Stimulated activated CD8-positive, alpha-beta memory T cell treated with anti-CD3 and anti-CD28 coated beads, Interleukin-2, amount 100 ng/mL, for 1 hour (primary cell): ENCODE measurements at regions not wholly inside any gene's neighbourhood (a gene's known extent, or its start where the extent isn't known, plus 50 kb on each side); places are given as distances from the start of the nearest gene placed in this dataset.

ENCODE experiments used
- DNase-seq, 2 donors: peaks; one replicate each; pipeline ENCODE4 v3.0.0-alpha.2; 2020; ENCODE audit warnings: low read depth in 2 of 2

DNA sequence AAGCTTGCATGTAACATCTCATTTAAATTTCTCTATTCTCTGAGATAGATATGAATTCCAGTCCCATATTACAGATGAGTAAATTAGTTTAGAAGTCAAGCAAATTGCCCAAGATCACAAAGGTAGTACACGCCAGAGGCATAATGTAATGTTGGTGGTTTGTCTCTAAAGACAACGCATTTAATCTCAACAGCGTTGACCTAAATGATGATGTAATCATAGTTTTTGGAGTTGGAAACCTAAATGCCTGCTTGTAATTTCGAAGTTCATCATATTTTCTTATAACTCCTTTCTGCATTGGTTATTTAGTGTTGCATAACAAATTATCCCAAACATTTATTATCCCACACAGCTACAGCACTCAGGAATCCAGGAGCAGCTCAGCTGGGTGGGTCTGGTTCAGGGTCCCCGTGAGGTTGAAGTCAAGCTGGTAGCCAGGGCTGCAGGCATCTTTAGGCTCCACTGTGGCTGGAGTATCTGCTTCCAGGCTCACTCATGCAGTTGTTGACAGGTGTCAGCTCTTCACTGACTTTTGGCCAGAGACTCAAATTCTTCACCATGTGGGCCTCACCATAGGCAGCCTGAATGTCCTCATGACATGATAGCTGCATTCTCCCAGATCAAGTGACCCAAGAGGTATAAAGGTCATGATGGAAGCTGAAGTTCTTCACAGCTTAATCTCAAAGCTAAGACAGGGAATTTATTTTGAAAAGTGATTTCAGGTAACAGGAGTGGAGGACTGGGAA, 122.0 kb upstream of the SPTLC3 start:
- DNase-seq = no peak

DNA sequence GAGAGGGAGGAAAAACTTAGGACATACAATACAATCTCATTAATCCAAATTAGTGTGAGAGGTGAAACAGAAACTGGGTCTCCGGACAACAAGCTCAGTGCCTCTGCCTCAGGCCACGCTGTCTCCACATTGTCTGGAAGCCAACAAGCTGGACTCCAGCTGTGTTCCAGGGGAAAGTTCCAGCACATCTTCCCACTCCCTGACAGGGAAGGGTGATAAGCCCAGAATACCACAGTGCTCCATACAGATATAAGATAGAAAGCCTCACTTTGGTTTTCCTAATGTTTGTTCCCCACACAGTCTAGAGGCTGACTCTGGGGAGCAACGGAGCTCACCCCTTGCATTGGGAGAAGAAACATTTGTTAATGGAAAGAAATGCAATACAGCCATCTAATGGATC, 117.1 kb upstream of the SPTLC3 start:
- DNase-seq = no peak

DNA sequence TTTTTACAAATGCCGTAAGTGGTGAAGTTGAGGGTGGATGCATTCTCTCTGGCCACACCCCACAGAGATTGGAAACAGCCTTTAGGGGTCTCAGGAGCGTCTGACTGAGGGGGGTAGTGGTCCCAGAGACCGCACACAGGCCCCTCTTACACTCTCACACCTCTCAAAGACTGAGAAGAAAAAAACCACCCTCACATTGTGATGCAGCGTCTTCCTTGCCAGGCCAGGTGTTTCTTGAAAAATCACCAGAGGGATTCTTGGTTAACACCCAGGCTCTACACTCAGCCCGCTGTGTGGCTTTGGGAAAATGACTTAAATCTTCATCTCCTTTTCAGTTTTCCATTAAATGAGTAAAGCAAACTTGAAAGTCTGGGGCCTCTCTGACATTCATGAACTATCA, 115.8 kb upstream of the SPTLC3 start:
- DNase-seq = no peak

DNA sequence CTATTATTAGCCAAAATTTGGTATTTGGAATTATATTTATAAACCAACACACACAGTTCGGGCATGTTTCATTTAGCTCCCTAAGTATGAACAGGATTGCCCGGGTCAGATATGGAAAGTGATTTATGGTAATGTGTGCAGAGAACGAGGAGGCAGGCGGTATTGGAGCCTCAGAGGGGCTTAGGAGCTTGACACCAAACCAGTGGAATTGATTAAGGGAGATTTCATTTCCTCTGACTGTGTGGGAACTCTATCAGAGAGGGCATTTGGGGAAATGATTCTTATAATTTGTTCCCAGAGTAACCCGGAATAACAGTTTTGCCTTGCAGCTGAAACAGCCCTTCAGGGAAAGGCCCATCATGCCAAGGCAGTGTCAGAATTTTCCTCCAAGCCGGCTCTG, 115.1 kb upstream of the SPTLC3 start:
- no peak for DNase-seq

DNA sequence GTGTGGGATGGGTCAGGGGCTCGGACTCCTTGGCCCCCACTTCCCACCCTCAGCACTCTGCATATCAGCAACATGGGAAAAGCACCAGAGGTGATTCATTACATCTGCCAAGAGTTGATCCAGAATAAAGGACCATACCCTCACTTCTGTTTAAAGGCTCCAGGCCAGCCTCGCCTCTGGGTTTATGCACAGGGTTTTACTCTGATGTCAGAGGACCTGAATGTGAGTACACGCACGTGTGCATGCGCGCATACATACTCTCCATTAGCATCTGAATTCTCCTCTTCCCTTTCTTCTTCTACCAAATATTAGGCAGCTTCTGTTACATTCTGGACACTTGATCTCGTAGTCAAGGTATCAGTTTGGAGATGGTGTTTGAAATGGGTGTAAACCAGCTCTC, 114.7 kb upstream of the SPTLC3 start:
- no peak for DNase-seq

DNA sequence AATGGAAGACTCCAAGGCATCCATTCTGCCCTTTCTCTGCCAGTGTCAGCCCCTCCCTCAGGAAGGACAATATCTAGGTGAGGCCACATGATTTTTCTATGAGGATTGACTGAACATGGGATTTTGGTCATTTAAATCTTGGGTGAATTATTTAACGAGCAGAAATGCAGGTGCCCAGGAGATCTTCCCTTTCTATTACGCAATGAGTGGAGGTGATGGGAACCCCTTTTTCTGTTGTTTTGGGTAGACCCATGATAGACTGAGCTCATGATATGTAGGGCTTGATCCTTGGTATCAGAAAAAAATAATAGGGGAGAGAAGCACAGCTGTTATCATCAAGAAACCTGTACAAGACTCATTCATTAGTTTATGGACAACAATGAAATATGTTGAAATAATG, 112.6 kb upstream of the SPTLC3 start:
- no peak for DNase-seq

DNA sequence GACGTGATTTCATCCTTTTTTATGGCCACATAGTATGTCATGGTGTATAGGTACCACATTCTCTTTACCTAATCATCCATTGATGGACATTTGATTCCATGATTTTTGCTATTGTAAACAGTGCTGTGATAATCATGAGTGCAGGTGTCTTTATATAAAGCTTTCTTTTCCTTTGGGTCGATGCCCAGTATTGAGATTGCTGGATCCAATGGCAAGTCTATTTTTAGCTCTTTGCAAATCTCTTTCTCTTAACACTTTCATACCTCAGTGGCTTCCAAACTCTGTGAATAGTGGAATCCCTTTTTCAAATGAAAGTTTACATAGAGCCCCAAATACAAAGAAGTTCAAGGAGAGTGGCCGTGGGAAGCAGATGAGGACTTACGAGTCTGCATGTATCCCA, 105.8 kb upstream of the SPTLC3 start:
- no peak for DNase-seq

DNA sequence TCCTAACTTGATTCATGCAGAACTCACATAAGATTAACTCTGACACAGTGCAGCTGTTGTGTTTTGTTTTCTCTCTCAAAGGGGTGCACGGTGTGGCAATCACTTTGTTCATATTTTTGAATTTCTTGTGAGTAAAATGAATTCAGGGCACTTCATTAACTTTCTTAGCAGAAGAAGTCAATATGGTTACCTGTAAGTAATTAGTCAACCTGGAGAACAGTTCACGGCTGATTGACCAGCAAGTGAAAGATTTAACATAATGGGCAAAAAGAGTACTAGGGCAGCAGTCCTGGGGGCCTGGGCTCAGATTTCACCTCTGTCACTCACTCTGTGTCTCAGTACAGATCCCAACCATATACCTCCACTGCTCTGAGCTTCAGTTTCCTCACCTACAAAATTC, 102.4 kb upstream of the SPTLC3 start:
- no peak for DNase-seq

DNA sequence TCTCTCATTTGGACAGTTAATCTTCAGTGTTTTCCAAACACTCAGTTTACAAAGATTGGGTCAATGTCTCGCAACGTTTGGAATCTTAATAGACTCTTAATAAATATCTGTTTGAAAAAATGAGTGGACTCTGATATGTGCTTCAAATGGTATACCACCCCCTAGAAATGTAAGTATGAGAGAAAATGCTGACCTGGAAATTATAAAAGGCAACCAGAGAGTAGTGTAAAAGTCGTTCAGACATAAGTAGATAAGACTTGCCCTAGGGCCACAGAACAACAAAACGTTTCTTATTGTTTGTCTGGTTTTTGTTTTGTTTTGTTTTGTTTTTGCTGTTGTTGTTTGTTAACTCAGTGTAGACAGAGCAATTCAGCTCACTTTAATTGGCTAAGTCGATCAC, 97.4 kb upstream of the SPTLC3 start:
- DNase-seq = no peak

DNA sequence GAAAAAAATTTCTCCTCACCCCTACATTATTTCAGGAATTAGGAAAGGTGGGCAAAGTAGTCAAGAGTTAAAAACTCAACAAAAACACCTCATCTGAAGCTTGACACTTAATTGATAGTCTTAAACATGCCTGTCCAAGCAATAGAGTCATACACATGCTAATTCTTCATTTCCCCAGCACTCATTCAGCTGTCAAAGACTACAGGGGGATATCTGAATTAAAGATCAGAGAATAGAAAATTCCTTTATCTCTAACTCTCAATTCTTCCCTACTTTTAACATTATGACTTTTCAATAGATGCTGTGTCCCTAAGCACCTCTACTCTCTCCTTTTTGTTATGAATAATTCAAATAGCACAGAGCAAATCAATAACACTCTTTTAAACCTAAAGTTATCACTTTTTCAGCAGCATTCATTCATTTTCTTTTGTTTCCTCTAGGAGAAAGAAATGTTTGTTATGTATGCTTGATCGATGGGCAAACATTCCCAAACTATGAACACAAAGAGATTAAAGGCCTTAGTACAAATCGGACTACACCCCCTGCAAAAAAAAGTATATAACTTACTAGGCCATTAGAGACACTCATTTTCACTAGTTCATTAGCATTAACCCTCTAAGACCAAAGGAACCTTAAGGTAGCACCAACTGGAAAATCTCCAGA, 94.9 kb upstream of the SPTLC3 start:
- no peak for DNase-seq

DNA sequence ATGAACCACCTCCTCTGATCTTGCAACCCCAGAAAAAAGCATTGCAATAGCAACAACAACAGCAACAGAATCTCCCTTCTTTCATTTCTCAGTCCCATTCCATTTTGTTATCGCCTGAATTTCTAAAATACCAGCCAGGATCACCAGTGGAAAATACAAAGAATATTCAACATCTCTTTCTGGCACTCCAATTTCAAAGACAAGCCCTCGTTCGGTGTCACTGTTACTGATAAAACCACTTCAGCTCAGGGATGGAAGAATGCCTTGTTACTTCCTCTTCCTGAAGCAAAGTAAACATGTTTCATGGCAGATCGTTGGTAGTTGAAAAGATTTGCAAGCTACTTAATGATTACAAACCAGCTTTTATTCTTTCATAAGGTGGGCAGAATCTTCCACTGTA, 94.0 kb upstream of the SPTLC3 start:
- DNase-seq = no peak

DNA sequence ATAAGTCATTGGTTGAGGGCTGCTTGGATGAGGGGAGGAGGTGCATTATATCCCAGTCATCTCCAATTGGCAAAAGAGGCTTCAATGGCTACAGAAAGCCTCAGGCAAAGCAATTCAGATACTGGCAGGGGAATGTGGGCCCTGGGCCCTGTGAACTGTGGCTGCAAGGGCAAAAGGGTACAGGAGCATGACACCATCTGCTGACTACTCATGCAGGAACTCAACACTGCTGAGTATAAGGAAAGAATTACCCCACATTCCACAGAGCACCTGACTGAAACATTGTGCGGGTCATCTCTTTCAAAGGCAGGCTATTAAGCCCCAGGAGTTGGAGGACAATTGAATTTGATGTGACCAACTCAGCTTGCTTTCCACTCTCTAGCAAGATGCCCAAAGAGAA, 92.1 kb upstream of the SPTLC3 start:
- DNase-seq = no peak

DNA sequence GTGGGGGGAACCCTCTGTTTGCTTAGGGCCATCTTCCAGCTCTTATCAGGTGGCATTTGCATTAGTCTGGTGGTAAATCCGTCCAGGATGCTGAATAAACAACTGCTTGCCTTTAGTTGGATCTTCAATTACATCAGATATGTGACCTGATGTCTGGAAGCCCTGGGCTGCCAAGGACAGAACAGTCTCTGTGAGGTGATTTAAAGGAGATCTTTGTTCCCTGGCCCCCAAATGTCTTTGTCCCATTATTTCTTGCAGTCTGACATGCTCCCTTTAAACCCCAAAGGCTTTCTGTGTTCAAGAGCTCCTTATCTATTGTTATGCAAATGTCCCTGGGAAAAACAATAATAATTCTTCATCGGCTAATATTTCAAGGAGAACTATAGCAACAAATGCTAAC, 84.6 kb upstream of the SPTLC3 start:
- DNase-seq = no peak

DNA sequence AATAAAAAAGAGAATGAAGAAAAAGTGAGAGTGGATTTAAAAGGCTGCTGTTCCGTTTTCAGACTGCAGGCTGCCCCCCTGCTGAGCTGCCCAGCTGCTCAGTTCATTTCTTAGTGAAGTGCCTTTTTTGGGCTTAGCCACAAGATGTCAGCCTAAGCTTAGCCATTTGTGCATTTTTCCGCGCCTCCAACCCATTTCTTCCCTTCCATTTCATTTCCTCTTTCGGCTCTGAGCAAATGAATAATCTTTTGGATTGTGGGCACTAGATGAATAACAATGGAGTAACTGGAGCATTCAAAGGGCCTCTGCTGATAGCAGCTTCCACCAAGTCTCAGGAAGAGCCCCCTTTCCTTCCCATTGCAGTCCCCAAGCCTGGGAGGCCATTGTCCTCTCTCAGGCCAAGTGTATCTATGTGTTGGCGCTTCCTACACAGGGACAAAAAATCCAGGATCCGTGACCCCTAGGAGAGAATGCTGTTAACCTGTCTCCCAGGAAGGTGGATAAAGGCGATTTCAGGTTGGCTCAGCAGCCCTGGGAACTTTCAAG, 83.5 kb upstream of the SPTLC3 start:
- DNase-seq = peak in 1 of 2 donors; percentile 4

DNA sequence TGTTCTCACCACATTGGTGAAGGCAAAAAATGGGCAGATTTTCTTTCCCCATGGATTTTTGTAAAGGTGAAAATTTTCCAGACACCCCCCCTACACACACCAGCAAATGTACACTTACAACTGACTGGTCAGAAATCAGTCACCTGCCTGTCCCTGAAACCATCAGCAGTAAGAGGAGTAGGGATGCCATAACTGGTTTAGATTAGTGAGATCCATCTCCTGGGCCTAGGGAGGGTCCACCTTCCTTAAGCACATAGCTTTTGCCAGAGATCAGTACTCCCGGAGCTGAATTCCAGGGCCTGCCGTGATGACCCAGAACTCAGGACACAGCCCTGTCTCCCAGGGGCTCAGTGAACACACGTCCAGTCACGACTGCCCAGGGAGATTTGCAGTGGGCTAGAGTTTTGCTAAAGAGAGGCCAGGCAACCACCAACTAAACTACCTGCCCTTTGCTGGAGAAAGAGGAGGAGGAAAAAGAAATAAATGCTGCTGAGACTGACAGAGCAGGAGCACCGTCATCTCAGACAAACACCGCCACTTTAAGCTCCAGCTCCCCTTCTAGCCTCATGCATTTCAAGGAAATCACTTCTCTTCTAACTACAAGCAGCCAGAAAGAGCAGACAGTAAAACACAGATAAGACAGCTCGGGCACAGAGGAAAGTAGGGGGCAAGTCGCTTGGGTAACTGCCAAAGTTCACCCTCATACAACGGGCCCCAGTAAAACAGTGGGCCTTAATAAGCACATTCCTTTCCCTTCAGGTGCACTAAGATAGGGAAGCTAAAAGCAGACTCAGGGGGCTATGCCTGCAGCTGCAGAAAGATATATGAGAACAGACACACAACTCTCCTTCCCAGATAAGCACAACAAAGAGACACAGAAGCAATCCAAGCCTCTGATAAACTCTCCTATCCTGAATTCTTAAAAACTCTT, 82.6 kb upstream of the SPTLC3 start:
- no peak for DNase-seq

DNA sequence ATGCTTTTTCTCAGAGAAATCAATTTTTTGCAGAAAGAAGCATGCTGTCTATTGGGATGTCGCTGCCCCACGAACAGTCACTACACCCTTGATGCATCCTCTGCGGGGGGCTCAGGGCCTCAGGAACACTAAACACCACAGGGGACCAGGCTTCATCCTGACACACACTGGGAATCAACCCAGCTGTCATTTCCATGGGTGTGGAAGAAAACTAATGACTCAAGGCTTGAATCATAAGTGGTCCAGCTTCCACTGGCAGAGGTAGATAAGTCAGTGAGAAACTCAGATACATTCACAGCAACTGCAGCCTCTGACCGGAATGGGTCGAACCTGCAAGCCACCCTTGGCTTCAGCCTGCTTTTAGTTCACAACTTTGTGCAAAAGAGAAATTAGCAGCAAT, 81.3 kb upstream of the SPTLC3 start:
- DNase-seq = no peak

DNA sequence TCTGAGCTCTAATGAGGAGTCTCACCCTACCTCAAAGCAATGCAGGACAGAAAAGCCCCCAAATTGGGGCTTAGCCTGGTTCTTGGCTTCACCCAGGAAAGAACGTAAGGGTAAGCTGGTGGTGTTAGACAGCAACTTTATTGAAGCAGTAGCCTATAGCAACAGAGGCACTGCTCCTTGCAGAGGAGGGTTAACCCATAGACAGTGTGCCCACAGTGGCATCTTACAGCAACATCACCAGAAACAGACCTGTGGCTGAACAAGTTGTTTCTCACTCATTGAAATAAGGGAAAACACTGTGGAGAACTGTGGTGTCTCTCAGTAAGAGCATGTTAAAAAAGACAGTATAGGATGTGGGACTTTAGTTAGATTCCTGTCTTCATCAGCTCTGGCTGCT, 80.4 kb upstream of the SPTLC3 start:
- DNase-seq = no peak

DNA sequence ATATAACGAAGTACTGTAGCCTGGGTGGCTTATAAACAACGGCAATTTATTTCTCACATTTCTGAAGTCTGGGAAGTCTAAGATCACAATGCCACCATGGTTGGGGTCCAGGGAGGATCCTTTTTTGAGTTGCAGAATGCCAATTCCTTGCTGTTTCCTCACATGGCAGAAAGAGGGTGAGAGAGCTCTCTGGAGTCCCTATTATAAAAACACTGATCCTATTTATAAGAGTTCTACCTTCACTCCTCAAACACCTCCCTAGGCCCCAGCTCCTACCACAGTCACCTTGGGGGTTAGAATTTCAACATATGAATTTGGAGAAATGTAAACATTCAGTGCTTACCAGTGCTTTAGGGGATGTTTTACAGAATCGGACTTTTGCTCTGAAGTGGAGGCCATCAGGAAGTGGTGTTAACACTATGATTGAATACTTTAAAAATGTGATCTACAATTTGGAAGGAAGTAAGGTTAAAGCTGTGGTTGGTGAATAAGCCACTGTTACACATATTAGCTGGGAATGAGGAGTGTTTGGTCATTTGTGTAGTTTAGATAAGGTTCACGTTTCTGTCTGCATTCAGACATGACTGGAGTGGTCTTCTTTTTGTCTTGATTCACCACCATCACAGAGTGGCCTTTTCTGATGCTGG, 79.9 kb upstream of the SPTLC3 start:
- DNase-seq = no peak

DNA sequence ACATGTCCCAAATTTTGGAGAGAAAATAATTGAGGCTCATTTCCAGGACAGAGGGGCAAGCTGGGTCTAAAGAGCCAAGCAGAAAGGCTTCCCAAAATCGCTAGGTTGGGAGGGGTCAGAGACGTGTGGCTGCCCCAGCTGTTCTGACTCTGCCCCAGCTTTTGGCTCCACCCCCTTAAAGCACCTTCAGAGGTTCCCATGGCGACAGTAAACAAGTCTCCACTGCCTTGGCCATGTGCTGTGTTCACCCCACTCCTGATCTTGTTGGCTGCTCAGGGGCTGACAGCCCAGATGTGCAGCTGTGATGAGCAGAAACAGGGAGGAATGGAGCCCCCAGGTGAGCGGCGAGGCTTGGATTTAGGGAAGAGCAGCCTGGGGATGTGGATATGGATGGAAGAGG, 72.8 kb upstream of the SPTLC3 start:
- DNase-seq = no peak

DNA sequence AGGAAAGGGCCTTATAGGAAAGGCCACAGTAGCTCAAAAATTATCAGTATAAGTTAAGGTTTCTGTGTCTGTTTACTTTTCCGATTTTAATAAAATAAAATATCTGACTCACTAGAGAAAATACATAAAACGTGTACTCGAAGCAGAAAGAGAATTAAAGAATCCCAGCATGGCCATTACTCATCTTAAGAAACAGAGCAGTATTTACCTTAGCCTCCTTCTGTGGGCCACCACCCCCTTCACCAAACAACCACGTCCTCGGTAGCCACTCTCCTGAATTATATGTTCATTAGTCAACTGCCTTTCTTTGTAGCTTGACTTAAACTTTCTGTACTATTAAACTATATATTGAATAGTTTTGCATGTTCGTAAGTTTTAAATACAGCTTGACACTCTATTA, 72.2 kb upstream of the SPTLC3 start:
- DNase-seq = no peak

DNA sequence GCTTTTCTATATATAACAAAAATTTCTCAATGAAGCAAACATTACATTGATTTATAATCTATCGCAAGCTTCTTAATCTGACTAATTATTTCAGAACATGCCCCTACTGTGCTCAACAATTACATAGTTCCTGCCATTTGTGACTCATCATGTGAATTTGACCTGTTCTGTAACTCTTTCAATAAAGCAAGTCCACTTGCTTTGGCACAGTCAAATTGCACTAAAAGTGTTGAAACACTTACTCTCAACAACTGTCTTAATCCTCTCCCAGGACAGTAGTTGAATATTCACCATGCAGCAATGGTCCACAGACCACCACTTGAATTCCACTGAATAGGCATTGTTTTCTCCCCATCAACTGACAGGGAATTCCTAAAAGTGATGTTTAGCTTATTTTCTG, 67.7 kb upstream of the SPTLC3 start:
- no peak for DNase-seq

DNA sequence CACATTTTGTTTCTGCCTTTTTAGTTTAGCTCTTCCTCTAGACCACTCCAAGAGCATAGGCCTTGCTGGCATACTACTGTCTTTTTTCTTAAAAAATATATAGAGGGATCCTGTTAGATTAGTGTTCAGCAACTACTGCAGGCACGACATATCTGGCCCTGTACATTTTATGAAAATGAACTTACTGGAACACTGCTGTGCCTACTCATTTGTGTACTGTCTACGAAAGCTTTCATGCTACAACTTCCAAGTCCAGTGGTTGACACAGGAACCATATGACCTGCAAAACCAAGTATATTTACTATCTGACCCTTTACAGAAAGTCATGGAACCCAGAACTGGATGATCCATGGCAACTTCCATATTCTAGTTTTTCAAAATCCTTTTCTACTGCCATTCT, 66.6 kb upstream of the SPTLC3 start:
- DNase-seq = no peak
